H9 (cell line): ENCODE measurements at regions not wholly inside any gene's neighbourhood (a gene's known extent, or its start where the extent isn't known, plus 50 kb on each side); places are given as distances from the start of the nearest gene placed in this dataset.

ENCODE experiments used
- DNase-seq: peaks from one replicate; pipeline ENCODE4 v3.0.0-alpha.2; 2017
- H2AFZ ChIP-seq: one replicate; pipeline ENCODE4 v1.6.1; 2013; ENCODE audit warnings: mild to moderate bottlenecking, low read length, control low read depth, moderate library complexity
- H2AK5ac ChIP-seq: 2 replicates; pipeline ENCODE4 v1.6.1; 2013; ENCODE audit warnings: low read length, control low read depth, mixed read lengths; ENCODE audit not compliant: insufficient read length
- H2BK120ac ChIP-seq: one replicate; pipeline ENCODE4 v1.6.1; 2013; ENCODE audit warnings: low read depth, mild to moderate bottlenecking, low read length, control low read depth, inconsistent platforms; ENCODE audit not compliant: poor library complexity, severe bottlenecking
- H2BK12ac ChIP-seq: 2 replicates; pipeline ENCODE4 v1.6.1; 2013; ENCODE audit warnings: low read length, control low read depth, mixed read lengths, low read depth; ENCODE audit not compliant: insufficient read length
- H2BK15ac ChIP-seq: 2 replicates; pipeline ENCODE4 v1.6.1; 2013; ENCODE audit warnings: low read depth, low read length, control low read depth
- H2BK20ac ChIP-seq: one replicate; pipeline ENCODE4 v1.6.1; 2013; ENCODE audit warnings: low read depth, mild to moderate bottlenecking, low read length, control low read depth, inconsistent platforms; ENCODE audit not compliant: poor library complexity, severe bottlenecking
- H2BK5ac ChIP-seq: 2 replicates; pipeline ENCODE4 v1.6.1; 2013; ENCODE audit warnings: low read length, control low read depth, mixed read lengths; ENCODE audit not compliant: insufficient read length
- H3K14ac ChIP-seq: 2 replicates; pipeline ENCODE4 v1.6.1; 2013; ENCODE audit warnings: low read length, control low read depth; ENCODE audit not compliant: insufficient read depth
- H3K18ac ChIP-seq: 2 replicates; pipeline ENCODE4 v1.6.1; 2013; ENCODE audit warnings: low read depth, mild to moderate bottlenecking, mixed read lengths, low read length, control low read depth; ENCODE audit not compliant: insufficient read length
- H3K23ac ChIP-seq: 2 replicates; pipeline ENCODE4 v1.6.1; 2013; ENCODE audit warnings: low read length, control low read depth, mixed read lengths, low read depth; ENCODE audit not compliant: insufficient read length
- H3K23me2 ChIP-seq: 2 replicates; pipeline ENCODE4 v1.6.1; 2013; ENCODE audit warnings: low read depth, mild to moderate bottlenecking, mixed read lengths, low read length, control low read depth; ENCODE audit not compliant: insufficient read length, poor library complexity, severe bottlenecking
- H3K27ac ChIP-seq: 2 replicates; pipeline ENCODE4 v1.5.1; 2013; ENCODE audit warnings: low read length, control low read depth, mixed read lengths, low read depth; ENCODE audit not compliant: insufficient read length
- H3K27me3 ChIP-seq: 2 replicates; pipeline ENCODE4 v1.6.1; 2013; ENCODE audit warnings: low read length, control low read depth, inconsistent platforms; ENCODE audit not compliant: insufficient read depth
- H3K4ac ChIP-seq: 2 replicates; pipeline ENCODE4 v1.6.1; 2013; ENCODE audit warnings: low read depth, mild to moderate bottlenecking, control low read depth, inconsistent platforms, low read length, moderate library complexity
- H3K4me1 ChIP-seq: 2 replicates; pipeline ENCODE4 v1.6.1; 2013; ENCODE audit warnings: low read length, control low read depth, inconsistent platforms; ENCODE audit not compliant: insufficient read depth
- H3K4me2 ChIP-seq: 2 replicates; pipeline ENCODE4 v1.6.1; 2013; ENCODE audit warnings: low read length, control low read depth, mixed read lengths; ENCODE audit not compliant: insufficient read length, insufficient read depth
- H3K56ac ChIP-seq: 2 replicates; pipeline ENCODE4 v1.6.1; 2013; ENCODE audit warnings: low read depth, mild to moderate bottlenecking, mixed read lengths, low read length, control low read depth; ENCODE audit not compliant: insufficient read length
- H3K79me1 ChIP-seq: 2 replicates; pipeline ENCODE4 v1.6.1; 2013; ENCODE audit warnings: low read depth, mild to moderate bottlenecking, moderate library complexity, low read length, control low read depth, inconsistent platforms; ENCODE audit not compliant: insufficient read depth, poor library complexity, severe bottlenecking
- H3K79me2 ChIP-seq: 2 replicates; pipeline ENCODE4 v1.6.1; 2013; ENCODE audit warnings: low read length, control low read depth, inconsistent platforms; ENCODE audit not compliant: insufficient read depth
- H3K9ac ChIP-seq: 2 replicates; pipeline ENCODE4 v1.6.1; 2013; ENCODE audit warnings: low read length, control low read depth, mixed read lengths; ENCODE audit not compliant: insufficient read length; ENCODE audit errors: extremely low read depth
- H3K9me3 ChIP-seq: one replicate; pipeline ENCODE4 v1.6.1; 2013; ENCODE audit warnings: low read depth, low read length, inconsistent platforms; ENCODE audit not compliant: control insufficient read depth
- H3T11ph ChIP-seq: one replicate; pipeline ENCODE4 v1.6.1; 2013; ENCODE audit warnings: mild to moderate bottlenecking, low read length, control low read depth, inconsistent platforms
- H4K20me1 ChIP-seq: one replicate; pipeline ENCODE4 v1.6.1; 2013; ENCODE audit not compliant: control insufficient read depth, insufficient read length, insufficient read depth
- H4K5ac ChIP-seq: 2 replicates; pipeline ENCODE4 v1.6.1; 2013; ENCODE audit warnings: low read depth, mild to moderate bottlenecking, mixed read lengths, low read length, control low read depth; ENCODE audit not compliant: insufficient read length
- H4K8ac ChIP-seq: replicated peaks from 2 replicates; pipeline ENCODE4 v1.6.1; 2013; ENCODE audit warnings: low read length, control low read depth, mixed read lengths, low read depth; ENCODE audit not compliant: insufficient read length
- H4K91ac ChIP-seq: 2 replicates; pipeline ENCODE4 v1.6.1; 2013; ENCODE audit warnings: low read depth, mild to moderate bottlenecking, moderate library complexity, mixed read lengths, low read length, control low read depth; ENCODE audit not compliant: insufficient read length
- H3K27ac Mint-ChIP-seq, 3 experiments: 2 replicates in 2 of 3; 3 replicates in 1 of 3; pipeline ENCODE4 v1.8.0; 2020 to 2021; ENCODE audit warnings: mixed read lengths in 3 of 3, mild to moderate bottlenecking in 1 of 3, moderate library complexity in 1 of 3
- H3K27me3 Mint-ChIP-seq: 2 replicates; pipeline ENCODE4 v1.8.0; 2021; ENCODE audit warnings: low read depth, mild to moderate bottlenecking, moderate library complexity, mixed read lengths
- H3K36me3 Mint-ChIP-seq, 3 experiments: 2 replicates in 2 of 3; 3 replicates in 1 of 3; pipeline ENCODE4 v1.8.0; 2020 to 2021; ENCODE audit warnings: low read depth in 3 of 3, mixed read lengths in 3 of 3; ENCODE audit not compliant: insufficient read depth in 1 of 3
- H3K4me1 Mint-ChIP-seq, 2 experiments: 2 replicates each; pipeline ENCODE4 v1.8.0; 2020; ENCODE audit warnings: mixed read lengths in 2 of 2
- H3K4me3 Mint-ChIP-seq, 2 experiments: 2 replicates in 1 of 2; 3 replicates in 1 of 2; pipeline ENCODE4 v1.8.0; 2020 to 2021; ENCODE audit warnings: mild to moderate bottlenecking in 2 of 2, mixed read lengths in 2 of 2, moderate library complexity in 1 of 2
- H3K9me3 Mint-ChIP-seq, 2 experiments: 2 replicates in 1 of 2; 3 replicates in 1 of 2; pipeline ENCODE4 v1.8.0; 2020; ENCODE audit warnings: mild to moderate bottlenecking in 2 of 2, mixed read lengths in 2 of 2, moderate library complexity in 1 of 2
- WGBS: extraction: QIAGEN DNeasy Blood & Tissue Kit; methylation state at CpG from one replicate; pipeline ENCODE4 v1.1.7; 2013; ENCODE audit warnings: missing lambda C conversion rate, low lambda C conversion rate, mixed read lengths; ENCODE audit not compliant: insufficient read length; ENCODE audit errors: extremely low coverage; 5-methylcytosine and 5-hydroxymethylcytosine counted together
- TF ChIP-seq, protein P1 (sequence below): fragments of 200-600 bp; sonication (generic); conservative IDR thresholded peaks from 3 replicates; pipeline ENCODE4 v1.8.0; 2021; ENCODE audit warnings: antibody characterized with exemption, mild to moderate bottlenecking

GRCh38 chr4:137069473-137069872, 462.8 kb downstream of the PCDH18 start:
- Histone ChIP-seq H4K8ac (no peak overlapping the region), H2AFZ (no peak overlapping the region), H3K27me3 (no peaks in the 10 kb centered on the region), H3K9me3 (no peaks in the 10 kb centered on the region), H4K91ac (no peak overlapping the region), H3K79me1 (no peaks in the 10 kb centered on the region), H3K56ac (no peak overlapping the region), H2BK15ac (no peak overlapping the region), H3K18ac (no peak overlapping the region), H4K5ac (no peak overlapping the region), H3K4ac (no peak overlapping the region), H3K27ac (no peak overlapping the region), H4K20me1 (no peaks in the 10 kb centered on the region), H3K9ac (no peak overlapping the region), H3K23ac (no peak overlapping the region), H2BK12ac (no peak overlapping the region), H3K79me2 (no peaks in the 10 kb centered on the region), H2BK20ac (no peak overlapping the region), H3K23me2 (no peaks in the 10 kb centered on the region), H2AK5ac (no peak overlapping the region), H3T11ph (no peak overlapping the region), H2BK120ac (no peak overlapping the region), H3K4me1 (no peaks in the 10 kb centered on the region), H2BK5ac (no peak overlapping the region), H3K14ac (no peak overlapping the region), H3K4me2 (no peak overlapping the region)
- Mint-ChIP-seq H3K27me3 (no peaks in the 10 kb centered on the region), H3K9me3 (no peaks in the 10 kb centered on the region), H3K27ac (no peak overlapping the region), H3K4me1 (peaks cover 0 to 3% of the 10 kb centered on the region in 2 experiments; a peak in 2 of 4 replicates), H3K4me3 (no peak overlapping the region), H3K36me3 (no peaks in the 10 kb centered on the region; a peak in 1 of 7 replicates)
- no peak for DNase-seq
- no CpG with 5 or more reads among the region's 2 CpGs for WGBS
- TF ChIP-seq, protein P1, sequence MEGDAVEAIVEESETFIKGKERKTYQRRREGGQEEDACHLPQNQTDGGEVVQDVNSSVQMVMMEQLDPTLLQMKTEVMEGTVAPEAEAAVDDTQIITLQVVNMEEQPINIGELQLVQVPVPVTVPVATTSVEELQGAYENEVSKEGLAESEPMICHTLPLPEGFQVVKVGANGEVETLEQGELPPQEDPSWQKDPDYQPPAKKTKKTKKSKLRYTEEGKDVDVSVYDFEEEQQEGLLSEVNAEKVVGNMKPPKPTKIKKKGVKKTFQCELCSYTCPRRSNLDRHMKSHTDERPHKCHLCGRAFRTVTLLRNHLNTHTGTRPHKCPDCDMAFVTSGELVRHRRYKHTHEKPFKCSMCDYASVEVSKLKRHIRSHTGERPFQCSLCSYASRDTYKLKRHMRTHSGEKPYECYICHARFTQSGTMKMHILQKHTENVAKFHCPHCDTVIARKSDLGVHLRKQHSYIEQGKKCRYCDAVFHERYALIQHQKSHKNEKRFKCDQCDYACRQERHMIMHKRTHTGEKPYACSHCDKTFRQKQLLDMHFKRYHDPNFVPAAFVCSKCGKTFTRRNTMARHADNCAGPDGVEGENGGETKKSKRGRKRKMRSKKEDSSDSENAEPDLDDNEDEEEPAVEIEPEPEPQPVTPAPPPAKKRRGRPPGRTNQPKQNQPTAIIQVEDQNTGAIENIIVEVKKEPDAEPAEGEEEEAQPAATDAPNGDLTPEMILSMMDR, result peak; percentile 46
